ENCODE measurements at regions not wholly inside any gene's neighbourhood (a gene's known extent, or its start where the extent isn't known, plus 50 kb on each side); places are given as distances from the start of the nearest gene placed in this dataset.
"Not testable (repeated sequence)": the region's sequence is repeated elsewhere in the genome, so short reads cannot be mapped to it uniquely, and the experiment has no call there.

DNA sequence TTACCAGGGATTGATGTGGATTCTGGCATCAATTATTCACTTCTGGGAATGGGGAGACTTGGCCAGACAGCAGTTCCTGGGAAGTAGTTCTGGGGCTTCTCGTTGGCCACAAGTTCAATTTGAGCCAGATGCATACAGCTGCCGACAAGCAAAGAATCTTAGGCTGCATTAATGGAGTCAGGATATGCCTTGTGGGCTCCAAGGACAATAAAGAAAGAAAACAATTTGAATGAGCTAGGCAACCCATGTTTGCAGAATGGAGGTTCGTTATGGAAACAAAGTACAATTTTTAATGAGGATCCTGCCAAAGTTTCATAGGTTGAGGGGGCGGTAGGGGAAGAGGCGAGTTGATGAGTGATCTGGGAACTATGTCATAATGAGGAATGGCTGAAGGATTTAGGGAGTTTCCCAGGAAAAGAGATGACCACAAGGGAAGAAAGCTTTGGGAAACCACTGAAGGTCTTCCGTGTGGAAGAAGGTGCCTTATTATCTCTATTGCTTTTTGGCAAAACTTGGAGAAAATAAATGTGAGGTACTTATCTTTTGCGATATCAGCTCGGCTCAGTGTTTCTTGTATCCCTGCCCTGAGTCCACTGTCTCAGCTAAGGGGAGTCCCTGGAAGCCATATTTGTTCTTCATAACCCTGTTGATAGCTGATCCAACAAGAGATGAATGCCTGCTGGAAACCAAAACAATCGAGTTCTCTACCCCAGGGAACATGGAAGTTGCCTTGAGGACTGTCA, 181.0 kb upstream of the ZNF217 start:
- no peak for TF ChIP-seq CTCF (IDR thresholded peaks at IDR 0.05)
- DNase-seq (ENCODE audit: low spot score), result no peak
- Histone ChIP-seq H3K27ac (peak overlapping the region; percentile 31 to 66), H3K9me3 (no peaks in the 10 kb centered on the region), H3K4me1 (peaks cover 0 to 6% of the 10 kb centered on the region in 2 donors), H3K4me3 (no peak overlapping the region), H3K27me3 (no peaks in the 10 kb centered on the region), H3K36me3 (no peaks in the 10 kb centered on the region)

GRCh38 chr20:53773792-53774401, 180.3 kb upstream of the ZNF217 start:
- Histone ChIP-seq H3K27ac (peak overlapping the region; percentile 31 to 66), H3K9me3 (no peaks in the 10 kb centered on the region), H3K27me3 (no peaks in the 10 kb centered on the region), H3K4me1 (peaks cover 0 to 6% of the 10 kb centered on the region in 2 donors), H3K36me3 (no peaks in the 10 kb centered on the region), H3K4me3 (no peak overlapping the region)
- TF ChIP-seq CTCF (IDR thresholded peaks at IDR 0.05), result no peak
- DNase-seq (ENCODE audit: low spot score), result no peak

DNA sequence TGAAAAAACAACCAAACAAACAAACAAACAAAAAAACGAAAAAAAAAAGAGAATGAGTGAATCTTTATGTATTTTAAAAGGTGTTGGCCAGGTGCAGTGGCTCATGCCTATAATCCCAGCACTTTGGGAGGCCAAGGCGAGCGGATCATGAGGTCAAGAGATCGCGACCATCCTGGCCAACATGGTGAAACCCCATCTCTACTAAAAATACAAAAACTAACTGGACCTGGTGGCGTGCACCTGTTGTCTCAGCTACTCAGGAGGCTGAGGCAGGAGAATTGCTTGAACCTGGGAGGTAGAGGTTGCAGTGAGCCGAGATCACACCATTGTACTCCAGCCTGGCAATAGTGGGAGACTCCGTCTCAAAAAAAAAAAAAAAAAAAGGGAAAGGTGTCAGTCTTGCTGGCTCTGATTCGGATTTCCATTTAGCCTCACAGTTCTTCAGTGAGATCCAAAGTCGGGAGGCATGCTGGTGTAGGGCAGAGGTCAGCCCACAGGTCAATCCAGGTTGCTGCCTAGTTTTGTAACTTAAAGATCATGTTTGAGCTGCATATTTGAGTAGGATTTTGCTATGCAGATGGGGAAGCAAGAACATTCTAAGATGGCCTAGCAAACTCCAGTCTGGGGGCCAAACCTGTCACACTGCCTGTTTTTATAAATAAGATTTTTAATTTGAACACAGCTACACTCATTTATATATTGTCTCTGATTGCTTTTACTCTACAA, 179.6 kb upstream of the ZNF217 start:
- not testable (repeated sequence) for H3K4me3 ChIP-seq; H3K27me3 ChIP-seq; H3K9me3 ChIP-seq; DNase-seq (ENCODE audit: low spot score); H3K36me3 ChIP-seq; H3K4me1 ChIP-seq
- H3K27ac ChIP-seq, result peak overlapping the region; percentile 31 to 66

- H3K4me3 ChIP-seq, result no peak overlapping the region
- TF ChIP-seq CTCF (IDR thresholded peaks at IDR 0.05), result no peak
- H3K36me3 ChIP-seq, result no peaks in the 10 kb centered on the region
- H3K27ac ChIP-seq, result no peak overlapping the region
- H3K9me3 ChIP-seq, result no peaks in the 10 kb centered on the region
- no peak for DNase-seq (ENCODE audit: low spot score)
- H3K4me1 ChIP-seq, result peaks cover 0 to 11% of the 10 kb centered on the region in 2 donors
- H3K27me3 ChIP-seq, result no peaks in the 10 kb centered on the region
Measured at GRCh38 chr20:53769041-53769440, 175.4 kb upstream of the ZNF217 start.

DNA sequence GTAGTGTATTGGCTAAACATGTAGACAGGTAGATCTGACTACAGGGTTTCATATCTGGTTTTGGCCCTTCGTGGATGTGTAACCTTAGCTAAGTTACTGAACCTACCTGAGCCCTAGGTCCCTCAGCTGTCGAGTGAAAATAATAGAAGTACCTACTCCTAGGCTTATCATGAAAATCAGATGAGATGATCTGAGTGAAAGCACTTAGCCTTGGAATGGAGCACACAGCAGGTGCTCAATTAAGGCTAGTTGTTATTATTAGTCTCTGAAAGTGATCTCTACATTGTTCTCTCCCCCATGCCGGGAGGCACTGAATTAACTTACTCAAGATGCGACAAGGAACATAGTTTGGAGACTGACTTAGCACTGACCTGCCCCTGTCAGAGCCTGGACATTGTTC, 174.7 kb upstream of the ZNF217 start:
- peaks cover 0 to 10% of the 10 kb centered on the region in 2 donors for H3K4me1 ChIP-seq
- H3K36me3 ChIP-seq, result no peaks in the 10 kb centered on the region
- no peak for TF ChIP-seq CTCF (IDR thresholded peaks at IDR 0.05)
- no peaks in the 10 kb centered on the region for H3K9me3 ChIP-seq
- H3K27ac ChIP-seq, result no peak overlapping the region
- DNase-seq (ENCODE audit: low spot score), result no peak
- H3K27me3 ChIP-seq, result no peaks in the 10 kb centered on the region
- H3K4me3 ChIP-seq, result no peak overlapping the region

GRCh38 chr20:53767206-53767930, 173.7 kb upstream of the ZNF217 start:
- no peak for DNase-seq (ENCODE audit: low spot score)
- Histone ChIP-seq H3K4me3 (no peak overlapping the region), H3K27me3 (no peaks in the 10 kb centered on the region), H3K4me1 (peaks cover 0 to 8% of the 10 kb centered on the region in 2 donors), H3K27ac (no peak overlapping the region), H3K36me3 (no peaks in the 10 kb centered on the region), H3K9me3 (no peaks in the 10 kb centered on the region)
- no peak for TF ChIP-seq CTCF (IDR thresholded peaks at IDR 0.05)

Measured in right atrium auricular region (tissue), 2 donors.